HEK293 (cell line): ENCODE measurements at regions not wholly inside any gene's neighbourhood (a gene's known extent, or its start where the extent isn't known, plus 50 kb on each side); places are given as distances from the start of the nearest gene placed in this dataset.

Experiments
- GLIS1 ChIP-seq: fragments of 450-650 bp; formaldehyde crosslinking; IDR thresholded peaks from 2 replicates; pipeline ENCODE4 v1.5.1; 2016; ENCODE audit warnings: missing biosample characterization, missing genetic modification characterization
- KLF10 ChIP-seq: fragments of 450-650 bp; IDR thresholded peaks from 2 replicates; pipeline ENCODE4 v1.5.1; 2018; ENCODE audit warnings: missing biosample characterization, mild to moderate bottlenecking, missing genetic modification characterization
- KLF17 ChIP-seq: fragments of 450-650 bp; formaldehyde crosslinking; IDR thresholded peaks from 2 replicates; pipeline ENCODE4 v1.5.1; 2016; ENCODE audit warnings: missing biosample characterization, missing genetic modification characterization
- KLF7 ChIP-seq: fragments of 450-650 bp; formaldehyde crosslinking; IDR thresholded peaks from 2 replicates; pipeline ENCODE4 v1.5.1; 2016; ENCODE audit warnings: missing biosample characterization, missing genetic modification characterization, borderline replicate concordance
- KLF8 ChIP-seq: fragments of 450-650 bp; formaldehyde crosslinking; IDR thresholded peaks from 2 replicates; pipeline ENCODE4 v1.5.1; 2016; ENCODE audit warnings: missing biosample characterization, missing genetic modification characterization
- KLF9 ChIP-seq: fragments of 450-650 bp; formaldehyde crosslinking; IDR thresholded peaks from 2 replicates; pipeline ENCODE4 v1.5.1; 2016; ENCODE audit warnings: missing biosample characterization, missing genetic modification characterization, low read depth
- MZF1 ChIP-seq: fragments of 450-650 bp; formaldehyde crosslinking; IDR thresholded peaks from 2 replicates; pipeline ENCODE4 v1.5.1; 2017; ENCODE audit warnings: missing biosample characterization, missing genetic modification characterization, borderline replicate concordance
- PRDM10 ChIP-seq: fragments of 450-650 bp; formaldehyde crosslinking; IDR thresholded peaks from 2 replicates; pipeline ENCODE4 v1.5.1; 2016; ENCODE audit warnings: missing biosample characterization, missing genetic modification characterization
- REPIN1 ChIP-seq: fragments of 450-650 bp; formaldehyde crosslinking; IDR thresholded peaks from 2 replicates; pipeline ENCODE4 v1.5.1; 2017; ENCODE audit warnings: missing biosample characterization, missing genetic modification characterization, low read depth
- SCRT2 ChIP-seq: fragments of 450-650 bp; formaldehyde crosslinking; IDR thresholded peaks from 2 replicates; pipeline ENCODE4 v1.5.1; 2016; ENCODE audit warnings: missing biosample characterization, missing genetic modification characterization
- ZBTB10 ChIP-seq: fragments of 450-650 bp; formaldehyde crosslinking; IDR thresholded peaks from 2 replicates; pipeline ENCODE4 v1.5.1; 2016; ENCODE audit warnings: missing biosample characterization, missing genetic modification characterization
- ZBTB20 ChIP-seq: fragments of 450-650 bp; formaldehyde crosslinking; IDR thresholded peaks from 2 replicates; pipeline ENCODE4 v1.5.1; 2016; ENCODE audit warnings: missing biosample characterization, missing genetic modification characterization
- ZBTB48 ChIP-seq: fragments of 450-650 bp; formaldehyde crosslinking; IDR thresholded peaks from 2 replicates; pipeline ENCODE4 v1.5.1; 2016; ENCODE audit warnings: missing biosample characterization, missing genetic modification characterization
- ZFP37 ChIP-seq: fragments of 450-650 bp; formaldehyde crosslinking; IDR thresholded peaks from 2 replicates; pipeline ENCODE4 v1.5.1; 2016; ENCODE audit warnings: missing biosample characterization, missing genetic modification characterization
- ZFP41 ChIP-seq: fragments of 450-650 bp; formaldehyde crosslinking; IDR thresholded peaks from 2 replicates; pipeline ENCODE4 v1.5.1; 2016; ENCODE audit warnings: missing biosample characterization, missing genetic modification characterization, borderline replicate concordance
- ZFP69B ChIP-seq: fragments of 450-650 bp; formaldehyde crosslinking; IDR thresholded peaks from 2 replicates; pipeline ENCODE4 v1.5.1; 2016; ENCODE audit warnings: missing biosample characterization, missing genetic modification characterization
- ZIC2 ChIP-seq: fragments of 450-650 bp; formaldehyde crosslinking; IDR thresholded peaks from 2 replicates; pipeline ENCODE4 v1.5.1; 2016; ENCODE audit warnings: missing biosample characterization, missing genetic modification characterization
- ZNF140 ChIP-seq: fragments of 450-650 bp; formaldehyde crosslinking; IDR thresholded peaks from 2 replicates; pipeline ENCODE4 v1.5.1; 2016; ENCODE audit warnings: missing biosample characterization, missing genetic modification characterization
- ZNF2 ChIP-seq: fragments of 450-650 bp; formaldehyde crosslinking; IDR thresholded peaks from 2 replicates; pipeline ENCODE4 v1.5.1; 2016; ENCODE audit warnings: missing biosample characterization, missing genetic modification characterization
- ZNF324 ChIP-seq: fragments of 450-650 bp; formaldehyde crosslinking; IDR thresholded peaks from 2 replicates; pipeline ENCODE4 v1.5.1; 2016; ENCODE audit warnings: missing biosample characterization, missing genetic modification characterization
- ZNF398 ChIP-seq: fragments of 450-650 bp; formaldehyde crosslinking; IDR thresholded peaks from 2 replicates; pipeline ENCODE4 v1.5.1; 2017; ENCODE audit warnings: missing biosample characterization, missing genetic modification characterization
- ZNF423 ChIP-seq: fragments of 450-650 bp; formaldehyde crosslinking; IDR thresholded peaks from 2 replicates; pipeline ENCODE4 v1.5.1; 2016; ENCODE audit warnings: missing biosample characterization, missing genetic modification characterization
- ZNF580 ChIP-seq: fragments of 450-650 bp; formaldehyde crosslinking; IDR thresholded peaks from 2 replicates; pipeline ENCODE4 v1.5.1; 2016; ENCODE audit warnings: missing biosample characterization, missing genetic modification characterization
- ZNF596 ChIP-seq: fragments of 450-650 bp; IDR thresholded peaks from 2 replicates; pipeline ENCODE4 v1.5.0; 2018; ENCODE audit warnings: missing biosample characterization, mild to moderate bottlenecking, missing genetic modification characterization, moderate library complexity
- ZNF629 ChIP-seq: fragments of 450-650 bp; formaldehyde crosslinking; IDR thresholded peaks from 2 replicates; pipeline ENCODE4 v1.5.1; 2017; ENCODE audit warnings: missing biosample characterization, missing genetic modification characterization
- ZNF660 ChIP-seq: fragments of 450-650 bp; IDR thresholded peaks from 2 replicates; pipeline ENCODE4 v1.5.1; 2018; ENCODE audit warnings: missing biosample characterization, mild to moderate bottlenecking, missing genetic modification characterization
- ZNF792 ChIP-seq: fragments of 450-650 bp; formaldehyde crosslinking; IDR thresholded peaks from 2 replicates; pipeline ENCODE4 v1.5.1; 2016; ENCODE audit warnings: missing biosample characterization, missing genetic modification characterization
- ZSCAN4 ChIP-seq: fragments of 450-650 bp; formaldehyde crosslinking; IDR thresholded peaks from 2 replicates; pipeline ENCODE4 v1.5.1; 2017; ENCODE audit warnings: missing biosample characterization, missing genetic modification characterization

GRCh38 chr1:149636286-149637122, 52.9 kb downstream of the PPIAL4C start (continued):
- TF ChIP-seq PRDM10 (tag by site-specific recombination) (peak; percentile 82), ZFP69B (tag by site-specific recombination) (peak; percentile 30; the same call in 1 of the 2 replicates), ZNF398 (peak; percentile 9; the same call in 1 of the 2 replicates), REPIN1 (tag by site-specific recombination) (peak; percentile 41; the same call in 1 of the 2 replicates), ZSCAN4 (tag by site-specific recombination) (0 out of 2 replicates have a peak, but pooled peaks have one; percentile 37), KLF9 (tag by site-specific recombination) (peak; percentile 80), ZFP37 (tag by site-specific recombination) (peak; percentile 85; the same call in 1 of the 2 replicates), ZBTB48 (tag by site-specific recombination) (peak; percentile 32; the same call in 1 of the 2 replicates), ZNF324 (tag by site-specific recombination) (0 out of 2 replicates have a peak, but pooled peaks have one; percentile 58), MZF1 (tag by site-specific recombination) (peak; percentile 51), ZIC2 (tag by site-specific recombination) (peak; percentile 84), ZBTB10 (tag by site-specific recombination) (peak; percentile 77; the same call in 1 of the 2 replicates), ZBTB20 (tag by site-specific recombination) (peak; percentile 32; the same call in 1 of the 2 replicates), ZNF660 (tag by site-specific recombination) (peak; percentile 72; the same call in 1 of the 2 replicates), SCRT2 (tag by site-specific recombination) (peak; percentile 97), ZNF629 (tag by site-specific recombination) (peak; percentile 100), ZNF140 (tag by site-specific recombination) (peak; percentile 31; the same call in 1 of the 2 replicates), ZNF792 (tag by site-specific recombination) (0 out of 2 replicates have a peak, but pooled peaks have one; percentile 32), ZNF2 (peak; percentile 82), KLF7 (tag by site-specific recombination) (peak; percentile 73; the same call in 1 of the 2 replicates), ZFP41 (tag by site-specific recombination) (0 out of 2 replicates have a peak, but pooled peaks have one; percentile 22), KLF17 (tag by site-specific recombination) (peak; percentile 77), KLF8 (peak; percentile 98), ZNF596 (tag by site-specific recombination) (peak; percentile 53), ZNF580 (tag by site-specific recombination) (0 out of 2 replicates have a peak, but pooled peaks have one; percentile 44), GLIS1 (tag by site-specific recombination) (peak; percentile 92), ZNF423 (tag by site-specific recombination) (peak; percentile 77), KLF10 (tag by site-specific recombination) (peak; percentile 96)
